Prostate gland (tissue), 2 donors: ENCODE measurements at regions not wholly inside any gene's neighbourhood (a gene's known extent, or its start where the extent isn't known, plus 50 kb on each side); places are given as distances from the start of the nearest gene placed in this dataset.

Experiments used
- DNase-seq: peaks from one replicate; pipeline ENCODE4 v3.0.0-alpha.2; 2019; ENCODE audit warnings: low spot score
- H3K27ac ChIP-seq, 2 donors: fragments of 200-600 bp; sonication (generic); 2 replicates each; pipeline ENCODE4 v1.5.1; 2017 to 2019
- H3K27me3 ChIP-seq: fragments of 200-600 bp; sonication (generic); replicated peaks from 2 replicates; pipeline ENCODE4 v1.5.1; 2019; ENCODE audit not compliant: insufficient read depth
- H3K36me3 ChIP-seq, 2 donors: fragments of 200-600 bp; sonication (generic); 1 replicate in 1 of 2; 2 replicates in 1 of 2; pipeline versions ENCODE4 v1.5.1 to v1.8.1; 2017 to 2019
- H3K4me1 ChIP-seq: fragments of 200-600 bp; sonication (generic); replicated peaks from 2 replicates; pipeline ENCODE4 v1.5.1; 2019
- H3K4me3 ChIP-seq, 2 donors: fragments of 200-600 bp; sonication (generic); 2 replicates each; pipeline ENCODE4 v1.5.1; 2017 to 2019
- H3K9me3 ChIP-seq: fragments of 200-600 bp; sonication (generic); 2 replicates; pipeline ENCODE4 v1.5.1; 2017
- POLR2A ChIP-seq: fragments of 450-650 bp; IDR thresholded peaks from one replicate; pipeline ENCODE4 v1.6.1; 2016; ENCODE audit warnings: antibody characterized with exemption, mild to moderate bottlenecking
- POLR2AphosphoS5 ChIP-seq: sonication (generic); formaldehyde crosslinking; IDR thresholded peaks from one replicate; pipeline ENCODE4 v1.6.1; 2017; ENCODE audit warnings: antibody characterized with exemption
- WGBS: methylation state at CpG from one replicate; pipeline ENCODE4 v1.1.5; 2018; 5-methylcytosine and 5-hydroxymethylcytosine counted together
- intact Hi-C: fragments of 100-400 bp; cut with DNase I; formaldehyde crosslinking; loops from one replicate; pipeline ENCODE4 v1.14.2; 2022
- TF ChIP-seq, protein P1 (sequence below), 4 experiments: fragments of 200-600 bp in 2 of 4; fragments of 450-650 bp in 2 of 4; sonication (generic) in 2 of 4; IDR thresholded peaks; 1 replicate in 3 of 4; 2 replicates in 1 of 4; pipeline ENCODE4 v1.5.1; 2016 to 2019; ENCODE audit warnings: antibody characterized with exemption in 4 of 4, mild to moderate bottlenecking in 2 of 4, moderate library complexity in 2 of 4

DNA sequence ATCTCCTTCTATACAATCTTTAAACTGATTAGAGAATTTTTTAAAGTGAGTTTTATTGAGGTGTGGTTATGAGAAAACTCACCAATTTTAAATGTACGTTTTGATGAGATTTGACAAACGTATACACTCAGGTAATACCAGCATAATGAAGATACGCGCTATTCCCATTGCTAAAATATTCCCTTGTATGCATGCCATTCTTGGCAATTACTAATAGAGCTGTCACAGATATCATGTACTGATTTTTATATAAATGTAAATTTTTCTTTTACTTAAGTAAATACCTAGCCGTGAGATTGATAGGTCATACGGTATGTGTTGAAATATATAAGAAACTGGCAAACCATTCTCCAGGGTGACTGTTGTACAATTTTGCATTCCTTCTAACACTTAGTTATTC lies 384.7 kb downstream of the PTH2R start:
- intact Hi-C loops: no loop called here
- Histone ChIP-seq H3K27me3 (no peaks in the 10 kb centered on the region), H3K27ac (no peak overlapping the region), H3K4me1 (peaks cover 2% of the 10 kb centered on the region), H3K4me3 (no peak overlapping the region), H3K9me3 (no peaks in the 10 kb centered on the region), H3K36me3 (no peaks in the 10 kb centered on the region)
- DNase-seq: no peak
- WGBS: 78% methylated on average over 6 of the region's 6 CpGs
- TF ChIP-seq POLR2A: no peak
- TF ChIP-seq POLR2AphosphoS5: no peak
- TF ChIP-seq, protein P1, sequence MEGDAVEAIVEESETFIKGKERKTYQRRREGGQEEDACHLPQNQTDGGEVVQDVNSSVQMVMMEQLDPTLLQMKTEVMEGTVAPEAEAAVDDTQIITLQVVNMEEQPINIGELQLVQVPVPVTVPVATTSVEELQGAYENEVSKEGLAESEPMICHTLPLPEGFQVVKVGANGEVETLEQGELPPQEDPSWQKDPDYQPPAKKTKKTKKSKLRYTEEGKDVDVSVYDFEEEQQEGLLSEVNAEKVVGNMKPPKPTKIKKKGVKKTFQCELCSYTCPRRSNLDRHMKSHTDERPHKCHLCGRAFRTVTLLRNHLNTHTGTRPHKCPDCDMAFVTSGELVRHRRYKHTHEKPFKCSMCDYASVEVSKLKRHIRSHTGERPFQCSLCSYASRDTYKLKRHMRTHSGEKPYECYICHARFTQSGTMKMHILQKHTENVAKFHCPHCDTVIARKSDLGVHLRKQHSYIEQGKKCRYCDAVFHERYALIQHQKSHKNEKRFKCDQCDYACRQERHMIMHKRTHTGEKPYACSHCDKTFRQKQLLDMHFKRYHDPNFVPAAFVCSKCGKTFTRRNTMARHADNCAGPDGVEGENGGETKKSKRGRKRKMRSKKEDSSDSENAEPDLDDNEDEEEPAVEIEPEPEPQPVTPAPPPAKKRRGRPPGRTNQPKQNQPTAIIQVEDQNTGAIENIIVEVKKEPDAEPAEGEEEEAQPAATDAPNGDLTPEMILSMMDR (IDR thresholded peaks at IDR 0.05): no peak

DNA sequence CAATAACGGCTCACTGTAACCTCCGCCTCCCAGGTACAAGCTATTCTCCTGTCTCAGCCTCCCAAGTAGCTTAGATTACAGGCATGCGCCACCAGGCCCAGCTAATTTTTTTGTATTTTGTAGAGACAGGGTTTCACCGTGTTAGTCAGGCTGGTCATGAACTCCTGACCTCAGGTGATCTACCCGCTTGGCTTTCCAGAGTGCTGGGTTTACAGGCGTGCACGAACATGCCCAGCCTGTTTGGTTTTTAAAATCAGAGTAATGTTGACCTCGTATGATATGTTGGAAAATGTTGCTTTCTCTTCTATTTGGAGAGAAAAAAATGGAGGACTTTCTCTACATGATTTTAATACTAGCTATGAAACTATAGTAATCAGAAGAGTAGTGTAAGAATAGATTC lies 386.2 kb downstream of the PTH2R start:
- H3K27ac ChIP-seq: no peak overlapping the region
- H3K4me3 ChIP-seq: no peak overlapping the region
- TF ChIP-seq POLR2A: no peak
- no peak for TF ChIP-seq POLR2AphosphoS5
- TF ChIP-seq, protein P1 (IDR thresholded peaks at IDR 0.05): no peak
- H3K4me1 ChIP-seq: peaks cover 2% of the 10 kb centered on the region
- H3K27me3 ChIP-seq: no peaks in the 10 kb centered on the region
- H3K36me3 ChIP-seq: no peaks in the 10 kb centered on the region
- intact Hi-C loops: no loop called here
- no peaks in the 10 kb centered on the region for H3K9me3 ChIP-seq
- DNase-seq: no peak
- WGBS: 76% methylated on average over 8 of the region's 8 CpGs

DNA sequence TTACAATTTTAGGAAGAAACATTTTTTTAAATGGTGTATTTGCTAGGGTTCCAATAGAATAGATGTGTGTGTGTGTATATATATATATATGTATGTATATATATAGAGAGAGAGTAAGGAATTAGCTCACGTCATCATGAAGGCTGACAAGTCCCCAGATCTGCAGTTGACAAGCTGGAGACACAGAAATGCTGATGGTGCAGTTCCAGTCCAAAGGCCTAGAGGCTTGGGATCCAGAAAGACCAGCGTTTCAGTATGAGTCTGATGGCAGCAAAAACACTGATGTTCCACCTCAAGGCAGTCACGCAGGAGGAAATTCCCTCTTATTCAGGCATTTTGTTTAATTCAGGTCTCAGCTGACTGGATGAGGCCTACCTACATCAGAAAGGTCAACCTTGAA lies 386.8 kb downstream of the PTH2R start:
- intact Hi-C loops: no loop called here
- 86% methylated on average over 3 of the region's 3 CpGs for WGBS
- peaks cover 2% of the 10 kb centered on the region for H3K4me1 ChIP-seq
- no peak overlapping the region for H3K4me3 ChIP-seq
- DNase-seq: no peak
- H3K36me3 ChIP-seq: no peaks in the 10 kb centered on the region
- H3K27ac ChIP-seq: no peak overlapping the region
- TF ChIP-seq, protein P1 (IDR thresholded peaks at IDR 0.05): no peak
- TF ChIP-seq POLR2AphosphoS5 (no peak), POLR2A (no peak)
- H3K9me3 ChIP-seq: no peaks in the 10 kb centered on the region
- H3K27me3 ChIP-seq: no peaks in the 10 kb centered on the region

DNA sequence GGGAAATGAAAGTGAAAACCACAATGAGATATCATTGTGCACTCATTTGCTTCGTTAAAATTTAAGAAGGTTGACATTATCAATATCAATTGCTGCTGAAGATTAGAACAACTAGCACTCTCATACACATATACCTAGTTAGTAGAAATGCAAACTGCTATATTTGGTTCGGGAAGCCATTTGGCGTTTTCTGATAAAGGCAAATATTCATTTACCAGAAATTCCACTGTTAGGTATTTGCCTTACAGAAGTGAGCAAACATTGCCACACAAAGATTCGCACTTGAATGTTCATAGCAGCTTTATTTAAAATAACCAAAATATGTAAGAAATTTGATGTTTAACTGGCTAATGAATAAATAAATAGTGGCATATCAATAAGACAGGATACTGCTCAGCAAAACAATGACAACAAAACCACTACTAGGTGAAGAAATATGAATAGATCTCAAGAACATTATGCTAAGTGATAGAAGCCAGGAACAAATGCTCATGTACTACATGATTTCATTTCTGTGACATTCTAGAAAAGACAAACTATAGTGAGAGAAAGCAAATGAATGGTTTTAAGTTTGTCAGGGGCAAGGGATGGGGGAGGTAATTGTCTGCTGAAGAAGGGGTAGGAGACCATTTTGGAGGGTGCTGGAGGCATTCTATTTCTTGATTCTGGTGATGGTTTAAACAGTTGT lies 387.8 kb downstream of the PTH2R start:
- WGBS: 57% methylated on average over 4 of the region's 4 CpGs
- intact Hi-C loops: no loop called here

More for the DNA sequence above, 387.8 kb downstream of the PTH2R start:
- Histone ChIP-seq H3K27ac (no peak overlapping the region), H3K9me3 (no peaks in the 10 kb centered on the region), H3K36me3 (no peaks in the 10 kb centered on the region), H3K4me1 (peaks cover 2% of the 10 kb centered on the region), H3K4me3 (no peak overlapping the region), H3K27me3 (no peaks in the 10 kb centered on the region)
- no peak for DNase-seq
- TF ChIP-seq POLR2AphosphoS5 (no peak), POLR2A (no peak)
- TF ChIP-seq, protein P1 (IDR thresholded peaks at IDR 0.05): no peak
